GM23248 (cell line): ENCODE measurements at regions not wholly inside any gene's neighbourhood (a gene's known extent, or its start where the extent isn't known, plus 50 kb on each side); places are given as distances from the start of the nearest gene placed in this dataset.
"Not testable (repeated sequence)": the region's sequence is repeated elsewhere in the genome, so short reads cannot be mapped to it uniquely, and the experiment has no call there.

ENCODE experiments used
- EZH2 ChIP-seq: fragments of 200-600 bp; sonication (generic); IDR thresholded peaks from 2 replicates; pipeline ENCODE4 v1.6.1; 2018; ENCODE audit warnings: antibody characterized with exemption, mild to moderate bottlenecking; ENCODE audit not compliant: insufficient read depth, poor library complexity, severe bottlenecking
- EZH2phosphoT487 ChIP-seq: fragments of 200-600 bp; sonication (generic); IDR thresholded peaks from 2 replicates; pipeline ENCODE4 v1.6.1; 2018; ENCODE audit warnings: antibody characterized with exemption, moderate library complexity, mild to moderate bottlenecking, low read depth; ENCODE audit not compliant: insufficient read depth

GRCh38 chr9:41272879-41273548 is 83.9 kb upstream of the ZNG1F start:
- TF ChIP-seq EZH2, EZH2phosphoT487: not testable (repeated sequence)
